ENCODE measurements at regions not wholly inside any gene's neighbourhood (a gene's known extent, or its start where the extent isn't known, plus 50 kb on each side); places are given as distances from the start of the nearest gene placed in this dataset.

DNA sequence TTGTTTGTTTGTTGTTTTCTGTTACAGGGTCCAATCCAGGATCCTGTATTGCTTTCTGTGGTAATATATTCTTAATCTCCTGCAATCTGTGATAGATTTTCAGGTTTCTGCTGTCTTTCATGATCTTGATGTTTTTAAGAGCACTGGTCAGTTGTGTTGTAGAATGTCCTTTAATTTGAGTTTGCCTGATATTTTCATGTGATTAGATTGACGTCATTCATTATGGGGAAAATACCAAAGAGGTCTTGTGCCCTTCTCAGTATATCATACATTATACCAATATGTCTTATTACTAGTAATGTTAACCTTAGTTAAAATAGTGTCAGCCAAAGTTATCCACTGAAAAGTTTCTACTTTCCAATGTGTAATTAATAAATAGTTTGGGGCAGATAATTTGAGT lies 929.3 kb downstream of the PCDH19 start:
- Histone ChIP-seq H3K4me3 (ENCODE audit: insufficient read depth, low read length) (no peak overlapping the region), H3K27ac (ENCODE audit: low read depth, low read length) (no peak overlapping the region), H3K36me3 (ENCODE audit: insufficient read depth, low read length) (no peaks in the 10 kb centered on the region), H3K9me3 (ENCODE audit: low read depth, low read length) (no peaks in the 10 kb centered on the region), H4K20me1 (ENCODE audit: insufficient read depth, low read length) (no peaks in the 10 kb centered on the region), H3K4me1 (ENCODE audit: insufficient read depth, low read length) (no peaks in the 10 kb centered on the region), H2AFZ (ENCODE audit: low read length) (no peak overlapping the region), H3K4me2 (ENCODE audit: insufficient read depth, low read length) (no peak overlapping the region), H3K27me3 (ENCODE audit: insufficient read depth, low read length) (no peaks in the 10 kb centered on the region), H3K79me2 (ENCODE audit: insufficient read depth, low read length) (no peaks in the 10 kb centered on the region)
- TF ChIP-seq, protein P1, sequence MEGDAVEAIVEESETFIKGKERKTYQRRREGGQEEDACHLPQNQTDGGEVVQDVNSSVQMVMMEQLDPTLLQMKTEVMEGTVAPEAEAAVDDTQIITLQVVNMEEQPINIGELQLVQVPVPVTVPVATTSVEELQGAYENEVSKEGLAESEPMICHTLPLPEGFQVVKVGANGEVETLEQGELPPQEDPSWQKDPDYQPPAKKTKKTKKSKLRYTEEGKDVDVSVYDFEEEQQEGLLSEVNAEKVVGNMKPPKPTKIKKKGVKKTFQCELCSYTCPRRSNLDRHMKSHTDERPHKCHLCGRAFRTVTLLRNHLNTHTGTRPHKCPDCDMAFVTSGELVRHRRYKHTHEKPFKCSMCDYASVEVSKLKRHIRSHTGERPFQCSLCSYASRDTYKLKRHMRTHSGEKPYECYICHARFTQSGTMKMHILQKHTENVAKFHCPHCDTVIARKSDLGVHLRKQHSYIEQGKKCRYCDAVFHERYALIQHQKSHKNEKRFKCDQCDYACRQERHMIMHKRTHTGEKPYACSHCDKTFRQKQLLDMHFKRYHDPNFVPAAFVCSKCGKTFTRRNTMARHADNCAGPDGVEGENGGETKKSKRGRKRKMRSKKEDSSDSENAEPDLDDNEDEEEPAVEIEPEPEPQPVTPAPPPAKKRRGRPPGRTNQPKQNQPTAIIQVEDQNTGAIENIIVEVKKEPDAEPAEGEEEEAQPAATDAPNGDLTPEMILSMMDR (IDR thresholded peaks at IDR 0.05; ENCODE audit: extremely low read depth, low read depth, low read length), result no peak
- no peak for DNase-seq (ENCODE audit: insufficient read length, low spot score, missing footprints)

DNA sequence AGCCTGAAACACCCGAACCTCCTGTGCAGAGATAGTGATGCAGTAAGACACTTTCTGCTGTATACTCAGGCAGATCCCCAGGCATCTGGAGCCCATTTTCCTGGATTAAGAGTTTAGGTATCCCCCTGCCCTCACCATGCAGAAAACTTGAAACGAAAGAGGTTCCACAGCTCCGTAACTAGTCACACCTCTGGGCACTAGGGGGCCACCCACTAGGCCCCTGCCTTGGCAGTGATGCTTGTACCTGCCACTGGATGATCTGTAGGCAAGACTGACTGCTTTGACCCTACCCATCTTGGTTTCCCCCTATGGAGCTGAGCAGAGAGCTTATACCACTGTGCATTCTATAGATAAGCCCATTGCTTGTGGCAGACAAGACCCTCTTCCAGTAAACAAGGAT lies 940.6 kb downstream of the PCDH19 start:
- Histone ChIP-seq H3K27me3 (ENCODE audit: insufficient read depth, low read length) (no peaks in the 10 kb centered on the region), H3K9me3 (ENCODE audit: low read depth, low read length) (no peaks in the 10 kb centered on the region), H3K4me2 (ENCODE audit: insufficient read depth, low read length) (no peak overlapping the region), H3K79me2 (ENCODE audit: insufficient read depth, low read length) (no peaks in the 10 kb centered on the region), H3K36me3 (ENCODE audit: insufficient read depth, low read length) (no peaks in the 10 kb centered on the region), H3K4me1 (ENCODE audit: insufficient read depth, low read length) (no peaks in the 10 kb centered on the region), H2AFZ (ENCODE audit: low read length) (no peak overlapping the region), H3K4me3 (ENCODE audit: insufficient read depth, low read length) (no peak overlapping the region), H3K27ac (ENCODE audit: low read depth, low read length) (no peak overlapping the region), H4K20me1 (ENCODE audit: insufficient read depth, low read length) (no peaks in the 10 kb centered on the region)
- DNase-seq (ENCODE audit: insufficient read length, low spot score, missing footprints), result no peak
- TF ChIP-seq, protein P1 (IDR thresholded peaks at IDR 0.05; ENCODE audit: extremely low read depth, low read depth, low read length), result no peak

DNA sequence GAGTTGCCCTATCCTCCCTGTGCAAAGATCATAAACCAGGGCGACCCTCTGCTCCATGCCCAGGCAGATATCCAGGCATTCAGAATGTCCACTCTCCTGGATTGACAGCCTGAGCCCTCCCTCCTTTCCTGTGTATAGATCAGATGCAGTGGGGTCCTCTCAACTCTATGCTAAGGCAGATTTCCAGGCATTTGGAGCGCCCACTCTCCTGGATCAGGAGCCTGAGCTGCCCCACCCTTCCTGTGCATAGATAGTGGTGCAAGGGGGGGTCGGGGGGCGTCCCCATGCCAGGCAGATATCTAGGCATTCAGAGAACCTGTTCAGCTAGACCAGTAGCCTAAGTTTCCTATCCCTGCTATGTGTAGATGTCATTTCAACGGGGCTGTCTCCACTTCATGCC lies 941.1 kb downstream of the PCDH19 start:
- TF ChIP-seq, protein P1 (IDR thresholded peaks at IDR 0.05; ENCODE audit: extremely low read depth, low read depth, low read length), result no peak
- Histone ChIP-seq H3K9me3 (ENCODE audit: low read depth, low read length) (no peaks in the 10 kb centered on the region), H2AFZ (ENCODE audit: low read length) (no peak overlapping the region), H4K20me1 (ENCODE audit: insufficient read depth, low read length) (no peaks in the 10 kb centered on the region), H3K4me2 (ENCODE audit: insufficient read depth, low read length) (no peak overlapping the region), H3K27me3 (ENCODE audit: insufficient read depth, low read length) (no peaks in the 10 kb centered on the region), H3K4me3 (ENCODE audit: insufficient read depth, low read length) (no peak overlapping the region), H3K36me3 (ENCODE audit: insufficient read depth, low read length) (no peaks in the 10 kb centered on the region), H3K4me1 (ENCODE audit: insufficient read depth, low read length) (no peaks in the 10 kb centered on the region), H3K79me2 (ENCODE audit: insufficient read depth, low read length) (no peaks in the 10 kb centered on the region), H3K27ac (ENCODE audit: low read depth, low read length) (no peak overlapping the region)
- DNase-seq (ENCODE audit: insufficient read length, low spot score, missing footprints), result no peak

DNA sequence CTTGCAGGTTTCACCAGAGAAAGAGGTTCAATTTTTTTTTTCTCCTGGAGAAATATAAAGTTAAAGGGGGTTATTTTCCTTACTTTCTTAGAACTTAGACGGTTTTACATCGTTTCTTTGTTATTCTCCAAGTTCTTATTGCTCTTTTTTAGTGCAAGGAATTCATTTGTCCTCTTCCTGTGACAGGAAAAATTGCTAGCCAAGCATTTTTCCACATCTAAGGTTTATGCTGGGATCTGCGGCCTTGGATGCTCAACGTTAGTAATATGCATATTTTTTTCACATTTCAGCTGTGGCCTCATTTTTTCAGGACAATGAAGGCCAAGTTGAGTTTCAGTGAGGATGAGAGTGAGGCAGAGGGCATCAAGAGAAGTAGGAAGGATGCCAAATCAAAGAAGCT lies 948.9 kb downstream of the PCDH19 start:
- TF ChIP-seq, protein P1 (IDR thresholded peaks at IDR 0.05; ENCODE audit: extremely low read depth, low read depth, low read length), result no peak
- no peaks in the 10 kb centered on the region for H3K79me2 ChIP-seq (ENCODE audit: insufficient read depth, low read length)
- H3K4me1 ChIP-seq (ENCODE audit: insufficient read depth, low read length), result no peaks in the 10 kb centered on the region
- no peak overlapping the region for H3K27ac ChIP-seq (ENCODE audit: low read depth, low read length)
- no peaks in the 10 kb centered on the region for H4K20me1 ChIP-seq (ENCODE audit: insufficient read depth, low read length)
- no peaks in the 10 kb centered on the region for H3K9me3 ChIP-seq (ENCODE audit: low read depth, low read length)
- H3K4me3 ChIP-seq (ENCODE audit: insufficient read depth, low read length), result no peak overlapping the region
- H3K4me2 ChIP-seq (ENCODE audit: insufficient read depth, low read length), result no peak overlapping the region
- no peaks in the 10 kb centered on the region for H3K27me3 ChIP-seq (ENCODE audit: insufficient read depth, low read length)
- no peaks in the 10 kb centered on the region for H3K36me3 ChIP-seq (ENCODE audit: insufficient read depth, low read length)
- no peak overlapping the region for H2AFZ ChIP-seq (ENCODE audit: low read length)
- no peak for DNase-seq (ENCODE audit: insufficient read length, low spot score, missing footprints)

Data from osteoblast (primary cell).